HG02938 (cell line): ENCODE measurements at regions not wholly inside any gene's neighbourhood (a gene's known extent, or its start where the extent isn't known, plus 50 kb on each side); places are given as distances from the start of the nearest gene placed in this dataset.
"Not testable (repeated sequence)": the region's sequence is repeated elsewhere in the genome, so short reads cannot be mapped to it uniquely, and the experiment has no call there.

Experiments
- ATAC-seq: cut with Tn5 transposase; IDR thresholded peaks from one replicate; pipeline ENCODE4 v1.9.1; 2021; ENCODE audit warnings: mild to moderate bottlenecking, moderate library complexity; ENCODE audit not compliant: unreplicated experiment

DNA sequence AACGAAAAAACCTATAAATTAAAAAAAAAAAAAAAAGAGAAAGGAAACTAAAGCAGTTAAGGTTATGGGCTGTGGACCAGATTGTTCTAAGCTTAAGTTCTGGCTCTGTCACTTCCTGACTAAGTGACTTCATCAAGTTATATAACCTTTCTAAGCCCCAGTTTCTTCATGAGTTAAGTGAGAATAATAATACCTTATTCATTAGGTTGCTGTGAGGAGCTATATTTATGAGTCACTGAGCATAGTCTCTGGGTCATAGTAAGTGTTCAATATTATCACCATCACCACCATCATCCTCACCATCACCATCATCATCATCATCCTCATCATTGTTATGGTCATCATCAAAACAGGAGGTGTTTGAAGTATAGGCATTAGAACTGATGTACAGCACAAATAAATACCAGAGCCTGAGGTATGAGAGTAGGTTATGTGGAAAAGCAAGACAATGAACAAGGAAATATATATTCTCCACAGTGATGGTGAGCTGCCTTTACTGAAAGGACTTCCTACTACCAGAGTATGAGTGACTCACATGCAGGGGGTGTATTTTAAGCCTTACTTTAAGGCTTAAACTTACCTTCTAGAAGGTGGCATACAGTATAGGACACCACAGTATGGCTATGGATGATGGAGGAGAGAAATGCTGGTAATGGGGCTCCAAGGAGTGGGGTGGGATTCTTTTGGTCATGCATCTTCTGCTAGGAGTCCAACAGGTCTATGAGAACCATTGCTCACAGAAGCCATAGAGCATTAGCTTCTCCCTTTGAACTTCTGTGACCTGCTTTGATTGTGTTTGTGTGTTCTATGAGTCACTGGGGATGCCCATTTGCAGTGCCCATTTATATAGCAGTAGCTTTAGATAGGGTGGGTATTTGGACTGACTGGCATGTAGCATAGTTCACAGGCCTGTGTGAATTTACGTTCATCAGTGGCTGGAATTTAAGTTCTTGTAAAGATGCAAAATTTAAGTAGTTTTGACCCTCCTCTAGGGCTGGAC, 104.4 kb downstream of the KLF5 start:
- no peak for ATAC-seq

DNA sequence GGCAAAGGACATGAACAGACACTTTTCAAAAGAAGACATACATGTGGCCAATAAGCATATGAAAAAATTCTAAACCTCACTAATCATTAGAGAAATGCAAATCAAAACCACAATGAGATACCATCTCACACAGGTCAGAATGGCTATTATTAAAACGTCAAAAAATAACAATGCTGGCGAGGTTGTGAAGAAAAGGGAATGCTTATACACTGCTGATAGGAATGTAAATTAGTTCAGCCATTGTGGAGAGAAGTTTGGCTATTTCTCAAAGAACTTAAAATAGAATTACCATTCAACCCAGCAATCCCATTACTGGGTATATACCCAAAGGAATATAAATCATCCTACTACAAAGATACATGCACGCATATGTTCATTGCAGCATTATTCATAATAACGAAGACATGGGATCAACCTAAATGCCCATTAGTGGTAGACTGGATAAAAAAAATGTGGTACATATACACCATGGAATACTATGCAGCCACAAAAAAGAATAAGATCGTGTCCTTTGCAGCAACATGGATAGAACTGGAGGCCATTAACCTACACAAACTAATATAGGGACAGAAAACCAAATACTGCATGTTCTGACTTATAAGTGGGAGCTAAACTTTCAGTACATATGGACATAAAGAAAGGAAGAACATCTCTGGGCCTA, 101.7 kb downstream of the KLF5 start:
- ATAC-seq: not testable (repeated sequence)

DNA sequence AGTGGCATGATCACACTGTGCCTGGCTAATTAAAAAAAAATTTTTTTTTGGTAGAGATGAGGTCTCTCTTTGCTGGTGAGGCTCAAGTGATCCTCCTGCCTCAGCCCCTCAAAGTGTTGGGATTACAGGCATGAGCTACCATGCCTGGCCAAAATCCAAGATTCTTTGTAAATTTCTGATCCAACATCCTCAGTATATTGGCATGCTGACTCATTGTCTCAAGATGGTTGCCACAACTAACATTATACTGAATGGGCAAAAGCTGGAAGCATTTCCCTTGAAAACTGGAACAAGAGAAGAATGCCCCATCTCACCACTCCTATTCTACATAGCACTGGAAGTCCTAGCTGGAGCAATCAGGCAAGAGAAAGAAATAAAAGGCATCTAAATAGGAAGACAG, 100.0 kb downstream of the KLF5 start:
- ATAC-seq: no peak

DNA sequence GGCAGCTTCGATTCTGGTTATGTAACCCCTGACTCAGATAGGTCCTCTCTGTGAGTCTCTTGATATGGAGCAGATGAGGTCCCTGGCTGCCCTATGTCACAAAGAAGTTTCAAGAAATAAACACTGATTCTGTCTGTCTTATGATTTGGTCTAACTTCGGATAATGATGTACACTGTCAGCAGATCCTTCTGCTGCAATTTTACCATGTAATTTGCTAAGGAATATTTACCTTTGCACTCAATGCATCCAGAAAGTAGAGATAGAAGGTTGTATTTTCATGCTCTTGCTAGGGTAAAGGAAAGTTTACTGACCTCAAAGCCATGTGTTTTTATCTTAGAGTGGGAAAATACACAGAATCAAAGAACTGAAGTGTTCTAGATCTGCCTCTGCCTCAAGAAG, 98.2 kb downstream of the KLF5 start:
- ATAC-seq: no peak

DNA sequence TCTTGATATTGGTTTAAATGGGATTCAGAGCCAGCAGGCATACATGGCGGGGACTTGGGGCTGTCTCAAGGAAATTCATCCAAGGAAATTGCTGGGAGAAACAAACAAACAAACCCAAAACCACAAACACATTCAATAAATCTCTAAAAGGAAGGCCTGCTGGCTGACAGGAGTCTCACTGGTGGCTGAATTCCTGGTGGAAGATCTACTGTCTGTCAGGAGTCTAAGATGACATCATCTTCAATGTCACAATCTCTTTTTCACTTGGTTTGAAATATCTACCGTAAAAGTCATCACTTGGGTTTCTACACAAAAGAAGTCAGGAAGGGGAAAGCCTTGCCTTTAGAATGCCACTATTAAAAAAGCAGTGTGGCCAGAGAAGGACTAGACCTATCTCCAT, 87.9 kb downstream of the KLF5 start:
- ATAC-seq: no peak

DNA sequence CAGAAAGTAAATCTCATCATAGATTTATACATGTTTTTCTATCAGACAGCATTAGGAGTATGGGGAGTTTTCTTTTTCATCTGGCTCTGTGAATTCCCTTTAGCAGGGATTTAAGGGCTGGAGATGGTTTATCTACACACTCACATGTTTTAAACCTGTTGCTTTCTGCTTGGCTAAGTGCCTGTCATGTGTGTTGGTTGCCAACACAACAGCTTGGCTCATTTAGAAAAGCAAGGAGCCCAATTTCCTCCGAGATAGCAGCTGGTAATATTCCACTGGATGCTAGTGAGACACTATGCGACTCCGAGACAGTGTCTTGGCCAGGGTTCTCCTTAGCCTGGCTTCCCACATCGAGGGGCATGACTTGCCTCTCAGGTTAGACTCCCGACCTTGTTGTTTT, 83.3 kb downstream of the KLF5 start:
- no peak for ATAC-seq

DNA sequence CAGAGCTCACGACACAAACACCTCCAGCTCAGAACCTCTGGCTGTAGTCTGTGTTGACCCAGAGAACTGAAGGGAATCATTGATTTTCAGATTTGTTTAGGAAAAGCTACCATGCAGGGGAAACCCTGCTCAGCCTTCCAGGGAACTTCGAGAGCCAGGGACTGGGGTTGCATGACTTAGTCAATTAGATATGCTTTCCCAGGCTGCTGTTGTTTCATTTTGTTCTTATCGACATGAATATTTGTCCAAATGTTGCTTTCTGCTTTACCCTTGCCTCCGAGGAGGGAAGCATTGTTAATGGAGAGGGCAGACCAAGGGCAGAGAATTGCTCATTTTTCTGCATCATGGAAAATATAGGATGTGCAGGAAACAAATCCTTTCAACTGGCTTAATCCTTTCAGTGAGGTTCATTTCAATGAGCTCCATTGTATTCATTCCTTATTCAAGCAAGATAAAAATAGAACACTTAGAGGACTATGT, 82.5 kb downstream of the KLF5 start:
- ATAC-seq: no peak

DNA sequence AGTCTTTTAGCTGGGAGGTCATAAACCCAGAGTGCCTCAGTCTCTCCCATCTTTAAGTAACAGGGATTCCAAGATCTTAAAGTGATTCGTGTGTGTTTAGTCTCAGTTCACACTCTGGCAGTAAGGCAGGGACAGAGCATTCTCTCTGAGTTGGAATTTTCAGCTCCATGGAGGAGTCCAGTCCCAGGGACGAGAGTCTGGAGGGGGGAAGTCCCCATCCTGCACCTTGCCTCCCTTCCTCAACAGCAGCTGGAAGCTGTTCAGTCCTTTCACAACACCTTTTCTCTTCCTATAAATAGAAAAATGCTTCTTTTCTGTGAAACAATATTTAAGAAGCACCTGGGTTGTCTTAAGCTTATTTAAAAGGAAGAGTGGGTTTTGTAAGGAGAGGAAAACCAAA, 82.0 kb downstream of the KLF5 start:
- no peak for ATAC-seq

DNA sequence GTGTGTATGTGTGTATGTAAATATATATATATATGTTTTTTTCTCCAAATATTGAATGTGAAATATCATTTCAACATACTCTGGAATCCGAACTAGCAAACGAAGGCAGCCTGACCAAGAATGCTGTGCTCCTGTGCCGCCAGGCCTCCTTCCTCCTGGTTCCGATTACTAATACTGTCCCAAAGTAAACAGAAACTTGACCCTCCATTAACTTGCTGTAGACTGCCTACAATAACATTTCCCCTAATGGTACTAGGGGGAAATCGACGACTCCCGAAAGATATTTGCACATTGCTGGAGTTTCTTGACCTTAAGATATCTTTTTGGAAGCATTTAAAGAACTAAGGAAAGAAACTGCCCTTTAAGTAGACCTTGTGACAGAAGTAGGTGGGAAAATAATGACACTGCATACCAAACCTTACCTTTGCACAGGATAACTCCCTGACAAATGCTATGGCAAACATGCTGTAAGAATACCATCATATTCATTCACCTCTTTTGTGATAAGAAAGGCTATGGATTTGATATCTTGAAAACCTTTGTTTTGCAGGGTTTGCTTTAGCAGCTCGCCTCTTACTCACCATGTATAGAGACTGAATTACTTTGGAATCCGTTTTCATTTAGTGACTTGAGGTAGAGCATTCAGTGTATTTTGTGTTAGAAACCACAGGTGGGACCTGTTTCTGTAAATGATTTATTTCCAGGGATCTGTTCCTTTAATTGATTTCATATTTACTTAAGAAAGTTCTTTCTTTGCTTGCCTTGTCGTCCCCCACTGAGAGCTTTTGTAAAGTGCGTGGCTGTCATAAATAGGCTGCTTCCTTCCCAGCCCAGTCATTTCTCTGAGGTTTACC, 80.1 kb downstream of the KLF5 start:
- ATAC-seq: no peak

DNA sequence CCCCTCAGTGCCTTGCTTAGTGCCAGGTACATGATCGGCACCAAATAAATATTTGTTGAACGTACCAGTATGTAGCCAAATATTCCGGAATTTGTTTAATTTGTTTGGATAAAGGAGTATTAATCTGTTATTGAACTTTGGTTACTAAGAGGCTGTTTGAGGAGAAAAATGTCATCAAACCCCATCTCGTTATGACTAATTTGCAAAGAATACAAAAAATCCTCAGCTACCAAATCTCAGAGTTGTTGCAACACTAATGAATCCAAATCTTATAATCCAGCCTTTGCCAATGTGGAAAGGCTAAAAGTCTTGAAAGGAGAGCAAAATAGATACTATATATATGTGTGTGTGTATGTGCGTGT, 79.5 kb downstream of the KLF5 start:
- ATAC-seq: no peak

DNA sequence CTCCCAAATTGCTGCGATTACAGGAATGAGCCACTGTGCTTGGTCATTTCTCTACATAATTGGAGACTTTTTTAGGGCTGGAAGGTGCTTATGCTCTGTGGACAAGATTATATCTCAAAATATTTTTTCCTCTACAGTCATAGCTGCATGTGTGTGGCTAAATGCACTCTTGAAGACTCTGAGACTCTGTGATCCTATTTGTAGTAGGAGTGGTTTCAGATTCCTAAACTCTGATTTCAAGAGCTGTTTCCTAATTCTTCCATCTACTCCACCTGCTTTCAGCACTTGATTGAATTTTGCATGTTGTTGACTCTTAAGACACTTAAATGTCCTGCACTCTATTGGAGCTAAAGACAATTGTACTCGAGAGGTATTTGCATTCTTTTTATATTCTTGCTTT, 78.0 kb downstream of the KLF5 start:
- no peak for ATAC-seq

DNA sequence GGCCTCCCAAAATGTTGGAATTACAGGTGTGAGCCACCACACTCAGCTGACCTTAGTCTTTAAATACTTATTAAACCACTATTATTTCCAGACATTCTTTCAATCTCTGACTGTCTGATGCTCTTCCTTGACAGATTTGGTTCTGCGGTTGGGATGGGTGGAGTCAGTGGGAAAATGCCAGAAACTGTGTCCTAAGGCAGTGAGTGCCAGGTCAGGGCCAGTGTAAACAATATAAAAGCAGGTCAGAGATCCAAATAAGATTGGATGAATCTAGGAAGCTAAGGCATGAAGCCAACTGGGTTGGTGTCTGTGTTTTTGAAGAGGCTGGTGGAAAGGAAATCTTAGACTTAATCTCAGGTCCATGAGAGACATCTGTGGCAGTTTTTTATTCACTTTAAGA, 74.7 kb downstream of the KLF5 start:
- no peak for ATAC-seq

DNA sequence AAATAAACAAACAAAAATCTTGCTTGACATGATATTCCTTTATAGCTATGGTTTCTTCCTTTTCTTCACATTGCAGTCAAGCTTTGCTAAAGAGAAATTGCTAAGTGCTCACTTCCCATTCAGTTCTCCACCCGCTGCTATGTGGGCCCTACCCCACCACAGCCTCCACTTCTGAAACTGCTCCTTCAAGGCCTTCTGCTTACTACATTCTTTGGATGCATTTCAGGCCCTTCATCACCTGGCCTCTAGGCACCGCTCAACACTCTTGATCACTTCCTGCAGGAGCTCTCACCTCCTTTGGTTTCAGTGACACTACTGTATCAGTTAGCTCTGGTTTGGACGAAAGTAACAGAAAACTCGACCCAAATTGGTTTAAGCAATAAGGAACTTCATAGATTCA, 72.4 kb downstream of the KLF5 start:
- no peak for ATAC-seq

DNA sequence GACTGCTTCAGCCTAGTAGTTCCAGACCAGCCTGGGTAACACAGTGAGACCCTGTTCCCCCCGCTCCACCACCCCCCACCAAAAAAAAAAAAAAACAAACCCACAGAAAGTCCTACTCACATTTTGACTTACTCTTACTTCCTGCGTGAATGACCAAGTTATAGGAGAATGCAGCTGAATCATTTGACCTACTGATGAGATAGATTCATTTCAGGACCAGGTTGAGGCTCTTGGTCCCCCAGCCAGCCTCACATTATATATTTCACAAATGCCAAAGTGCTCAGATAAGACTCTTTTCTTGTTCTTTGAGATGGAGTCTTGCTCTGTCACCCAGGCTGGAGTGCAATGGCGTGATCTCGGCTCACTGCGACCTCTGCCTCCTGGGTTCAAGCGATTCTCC, 70.2 kb downstream of the KLF5 start:
- ATAC-seq: no peak
